Thoracic aorta (tissue), 2 donors: ENCODE measurements at regions not wholly inside any gene's neighbourhood (a gene's known extent, or its start where the extent isn't known, plus 50 kb on each side); places are given as distances from the start of the nearest gene placed in this dataset.
"Not testable (repeated sequence)": the region's sequence is repeated elsewhere in the genome, so short reads cannot be mapped to it uniquely, and the experiment has no call there.

Source experiments
- ATAC-seq: fragments of 150-250 bp; one replicate; pipeline ENCODE4 v1.8.0; 2017; ENCODE audit warnings: low read depth; ENCODE audit not compliant: insufficient number of reproducible peaks, low FRiP score
- DNase-seq: peaks from one replicate; pipeline ENCODE4 v3.0.0-alpha.2; 2020; ENCODE audit warnings: low spot score
- H3K27ac ChIP-seq, 2 donors: fragments of 200-600 bp; sonication (generic); 1 replicate in 1 of 2; 2 replicates in 1 of 2; pipeline ENCODE4 v1.5.1; 2016; ENCODE audit warnings: mild to moderate bottlenecking in 2 of 2, moderate library complexity in 2 of 2
- H3K27me3 ChIP-seq: fragments of 200-600 bp; sonication (generic); replicated peaks from 2 replicates; pipeline ENCODE4 v1.6.0; 2016; ENCODE audit warnings: mild to moderate bottlenecking; ENCODE audit not compliant: insufficient read depth
- H3K36me3 ChIP-seq: fragments of 200-600 bp; sonication (generic); one replicate; pipeline ENCODE4 v1.5.1; 2016
- H3K4me1 ChIP-seq, 2 donors: fragments of 200-600 bp; sonication (generic); 1 replicate in 1 of 2; 2 replicates in 1 of 2; pipeline versions ENCODE4 v1.5.1 to v1.6.0; 2016; ENCODE audit warnings: low read depth in 2 of 2, mild to moderate bottlenecking in 1 of 2; ENCODE audit not compliant: control insufficient read depth in 1 of 2
- H3K4me3 ChIP-seq: fragments of 200-600 bp; sonication (generic); 2 replicates; pipeline ENCODE4 v1.5.1; 2016; ENCODE audit warnings: mild to moderate bottlenecking
- H3K9me3 ChIP-seq: fragments of 200-600 bp; sonication (generic); 2 replicates; pipeline ENCODE4 v1.5.1; 2016
- CTCF ChIP-seq: fragments of 200-600 bp; sonication (generic); IDR thresholded peaks from one replicate; pipeline ENCODE4 v1.5.1; 2019; ENCODE audit warnings: antibody characterized with exemption

- no peak overlapping the region for H3K27ac ChIP-seq
- no peak for ATAC-seq
- H3K27me3 ChIP-seq, result no peaks in the 10 kb centered on the region
- H3K9me3 ChIP-seq, result no peaks in the 10 kb centered on the region
- no peaks in the 10 kb centered on the region for H3K36me3 ChIP-seq
- no peak for TF ChIP-seq CTCF
- no peak overlapping the region for H3K4me3 ChIP-seq
- H3K4me1 ChIP-seq, result no peaks in the 10 kb centered on the region
- no peak for DNase-seq
These were observed 1012.5 kb downstream of the DNAJB9 start for GRCh38 chr7:109582211-109582610.

GRCh38 chr7:109596948-109597347, 1027.3 kb downstream of the DNAJB9 start:
- not testable (repeated sequence) for H3K4me3 ChIP-seq, H3K36me3 ChIP-seq, ATAC-seq, DNase-seq, H3K27me3 ChIP-seq, H3K4me1 ChIP-seq, H3K27ac ChIP-seq, H3K9me3 ChIP-seq

- no peak for DNase-seq
- H3K4me1 ChIP-seq, result no peaks in the 10 kb centered on the region
- H3K27ac ChIP-seq, result no peak overlapping the region
- H3K9me3 ChIP-seq, result no peaks in the 10 kb centered on the region
- no peak for TF ChIP-seq CTCF
- no peak overlapping the region for H3K4me3 ChIP-seq
- no peaks in the 10 kb centered on the region for H3K36me3 ChIP-seq
- no peaks in the 10 kb centered on the region for H3K27me3 ChIP-seq
- no peak for ATAC-seq
These were observed 1042.0 kb downstream of the DNAJB9 start for GRCh38 chr7:109611656-109612055.

GRCh38 chr7:109616551-109617069, 1046.9 kb downstream of the DNAJB9 start:
- H3K36me3 ChIP-seq, result no peaks in the 10 kb centered on the region
- no peak overlapping the region for H3K27ac ChIP-seq
- H3K4me3 ChIP-seq, result no peak overlapping the region
- no peaks in the 10 kb centered on the region for H3K27me3 ChIP-seq
- ATAC-seq (no peak), DNase-seq (no peak)
- no peak for TF ChIP-seq CTCF
- H3K4me1 ChIP-seq, result no peaks in the 10 kb centered on the region
- H3K9me3 ChIP-seq, result no peaks in the 10 kb centered on the region

- H3K4me1 ChIP-seq, result no peaks in the 10 kb centered on the region
- H3K36me3 ChIP-seq, result no peaks in the 10 kb centered on the region
- TF ChIP-seq CTCF, result no peak
- no peak overlapping the region for H3K27ac ChIP-seq
- no peak overlapping the region for H3K4me3 ChIP-seq
- ATAC-seq, result no peak
- no peaks in the 10 kb centered on the region for H3K9me3 ChIP-seq
- H3K27me3 ChIP-seq, result no peaks in the 10 kb centered on the region
- no peak for DNase-seq
These were observed 1052.6 kb downstream of the DNAJB9 start for GRCh38 chr7:109622320-109622719.

GRCh38 chr7:109632890-109633289, 1063.2 kb downstream of the DNAJB9 start:
- H3K4me3 ChIP-seq, H3K36me3 ChIP-seq, DNase-seq, H3K9me3 ChIP-seq, H3K27ac ChIP-seq, H3K27me3 ChIP-seq, H3K4me1 ChIP-seq, ATAC-seq: not testable (repeated sequence)
